GM21390 (cell line): ENCODE measurements at regions not wholly inside any gene's neighbourhood (a gene's known extent, or its start where the extent isn't known, plus 50 kb on each side); places are given as distances from the start of the nearest gene placed in this dataset.
"Not testable (repeated sequence)": the region's sequence is repeated elsewhere in the genome, so short reads cannot be mapped to it uniquely, and the experiment has no call there.

Experiments
- ATAC-seq: cut with Tn5 transposase; IDR thresholded peaks from one replicate; pipeline ENCODE4 v1.9.1; 2021; ENCODE audit not compliant: unreplicated experiment

DNA sequence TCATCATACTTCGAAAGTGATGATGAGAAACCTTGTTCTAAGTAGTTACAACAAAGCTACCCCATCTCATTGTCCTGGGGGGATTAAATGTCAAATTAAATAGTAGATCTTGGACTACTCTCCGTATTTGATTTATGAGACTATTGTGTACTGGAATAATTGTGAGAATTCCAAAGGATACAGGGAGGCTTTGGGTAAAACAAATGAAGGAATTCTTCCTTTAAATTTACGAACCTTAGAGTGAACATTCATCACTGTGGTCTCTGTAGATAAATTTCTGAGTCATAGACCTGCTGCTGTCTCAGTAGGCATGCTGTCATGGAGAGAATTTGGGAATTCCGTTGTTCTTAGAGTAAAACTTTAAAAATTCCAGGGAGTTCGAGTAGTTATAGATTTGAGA lies 836.2 kb downstream of the DNAH5 start:
- no peak for ATAC-seq

DNA sequence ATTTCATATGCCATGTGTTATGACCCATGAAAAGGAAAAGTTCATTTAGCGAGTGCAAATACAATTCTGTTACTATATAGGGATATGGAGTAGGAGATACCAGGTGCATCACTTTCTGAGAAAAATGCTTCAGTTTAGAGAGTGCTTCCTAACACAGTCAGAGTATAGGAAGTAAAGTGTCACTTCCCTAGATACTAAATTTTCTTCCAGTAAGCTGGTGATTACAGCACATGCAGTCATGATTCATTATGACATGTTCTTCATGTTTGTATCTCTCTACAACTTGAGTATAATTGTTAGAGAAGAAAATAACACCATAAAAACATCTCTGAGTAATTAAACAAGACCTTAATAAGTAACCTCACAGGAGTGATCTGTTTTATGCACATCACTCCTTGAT lies 837.0 kb downstream of the DNAH5 start:
- no peak for ATAC-seq

DNA sequence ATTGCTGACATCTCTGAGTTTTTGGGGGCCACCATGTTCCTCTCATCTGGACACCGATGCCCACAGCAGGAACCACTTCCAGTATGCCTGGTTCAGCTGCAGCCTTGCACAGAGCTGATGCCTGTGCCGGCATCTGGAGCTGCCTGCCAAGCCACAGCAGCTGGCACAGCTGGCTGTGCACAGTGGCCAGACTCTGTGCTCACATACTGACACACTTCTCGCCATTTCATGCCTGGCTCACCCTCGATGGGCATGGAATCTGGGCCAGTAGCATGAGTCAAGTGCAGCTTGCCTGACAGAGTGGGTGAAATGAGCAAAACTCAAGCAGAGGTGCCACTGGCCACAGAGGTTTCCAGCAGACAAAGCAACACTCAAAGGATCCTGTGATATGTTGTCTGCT lies 863.4 kb downstream of the DNAH5 start:
- ATAC-seq: no peak

DNA sequence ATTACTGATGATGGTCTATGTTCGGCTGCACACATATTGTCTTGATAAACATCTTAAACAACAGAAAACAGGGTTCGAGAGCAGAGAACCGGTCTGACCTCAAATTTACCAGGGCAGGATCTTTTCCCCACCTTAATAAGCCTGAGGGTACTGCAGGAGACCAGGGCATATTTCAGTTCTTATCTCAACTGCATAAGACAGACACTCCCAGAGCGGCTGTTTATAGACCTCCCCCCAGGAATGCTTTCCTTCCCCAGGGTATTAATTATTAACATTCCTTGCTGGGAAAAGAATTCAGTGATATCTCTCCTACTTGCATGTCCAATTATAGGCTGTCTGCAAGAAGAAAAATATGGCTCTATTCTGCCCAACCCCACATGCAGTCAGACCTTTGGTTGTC lies 871.6 kb downstream of the DNAH5 start:
- ATAC-seq: not testable (repeated sequence)

DNA sequence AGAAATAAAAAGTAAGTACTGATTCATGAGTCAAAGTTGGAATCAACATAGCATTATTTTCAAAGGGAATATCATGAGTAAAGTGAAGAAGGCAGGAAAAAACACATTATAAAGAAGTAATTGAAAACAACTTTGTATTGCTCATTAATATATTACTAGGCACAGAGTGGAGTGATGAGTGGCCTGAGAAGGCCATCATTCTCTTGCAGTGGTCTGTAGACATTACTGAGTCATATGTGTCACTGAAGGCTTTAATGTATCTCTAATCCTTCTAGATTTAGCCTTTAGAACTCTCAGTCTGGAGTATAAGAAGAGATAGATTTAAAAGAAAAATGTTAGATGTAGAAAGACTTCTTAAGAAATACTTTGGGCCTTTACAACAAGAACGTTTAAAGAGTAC lies 881.4 kb downstream of the DNAH5 start:
- ATAC-seq: no peak

DNA sequence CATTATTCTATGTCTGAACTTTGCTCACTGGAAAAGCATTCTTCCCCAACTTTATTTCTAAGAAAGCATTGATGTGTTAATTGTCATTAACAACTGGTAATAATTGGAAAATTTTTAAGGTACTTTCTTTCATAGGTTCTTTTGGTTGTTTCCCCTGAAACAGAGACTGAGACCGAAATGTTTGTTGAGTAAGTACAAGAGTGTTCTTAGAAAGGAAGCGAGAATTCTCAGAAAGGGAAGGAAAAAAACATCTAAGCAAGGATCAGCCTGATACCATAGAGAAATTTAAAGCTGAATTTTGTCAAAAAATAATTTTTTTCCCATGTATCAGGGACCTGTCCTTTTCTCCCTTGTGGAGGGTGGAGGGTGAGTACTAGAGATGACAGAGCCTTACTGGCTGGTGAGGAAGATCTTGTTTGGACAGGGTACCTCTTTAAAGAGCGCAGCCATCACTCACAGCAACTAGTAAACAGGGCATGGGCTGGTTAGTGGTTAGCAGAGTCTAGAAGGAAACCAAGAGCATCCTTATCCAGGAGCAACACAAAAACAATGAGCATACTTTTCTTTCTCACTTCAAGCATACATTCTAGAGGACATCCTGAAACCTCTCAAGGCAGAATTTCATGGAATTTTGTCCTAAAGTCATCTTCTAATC lies 898.5 kb downstream of the DNAH5 start:
- no peak for ATAC-seq

DNA sequence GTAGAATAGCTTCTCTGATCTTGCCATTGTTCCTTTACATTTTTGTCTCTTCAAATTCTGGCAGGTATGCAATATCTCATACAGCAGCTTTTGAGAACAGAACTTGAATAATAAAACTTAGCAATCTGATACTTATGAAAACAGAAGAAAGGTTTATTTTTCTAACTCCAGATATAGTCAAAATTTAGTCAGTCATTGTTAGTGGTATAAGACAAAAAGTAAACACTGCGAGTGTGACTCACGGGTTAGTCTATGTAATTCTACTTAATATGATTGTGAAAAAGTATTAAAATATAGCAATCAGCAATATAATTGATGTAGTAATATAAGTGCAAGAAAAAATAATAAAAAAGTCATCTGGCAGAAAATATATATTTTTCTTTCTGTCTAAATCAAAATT lies 910.4 kb downstream of the DNAH5 start:
- ATAC-seq: no peak

DNA sequence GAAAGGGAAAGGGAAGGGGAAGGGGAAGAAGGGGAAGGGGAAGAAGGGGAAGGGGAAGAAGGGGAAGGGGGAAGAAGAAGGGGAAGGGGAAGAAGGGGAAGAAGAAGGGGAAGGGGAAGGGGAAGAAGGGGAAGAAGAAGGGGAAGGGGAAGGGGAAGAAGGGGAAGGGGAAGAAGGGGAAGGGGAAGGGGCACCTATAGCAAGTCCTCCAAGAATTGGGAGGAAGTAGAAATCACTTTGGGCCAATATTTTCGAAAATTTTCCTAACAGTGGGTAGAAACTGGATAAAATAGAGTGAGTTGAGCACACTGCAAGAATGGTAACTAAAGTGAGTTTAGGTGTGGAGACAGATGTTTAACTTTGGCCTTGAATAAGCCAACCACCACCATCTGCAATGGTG lies 915.3 kb downstream of the DNAH5 start:
- no peak for ATAC-seq

DNA sequence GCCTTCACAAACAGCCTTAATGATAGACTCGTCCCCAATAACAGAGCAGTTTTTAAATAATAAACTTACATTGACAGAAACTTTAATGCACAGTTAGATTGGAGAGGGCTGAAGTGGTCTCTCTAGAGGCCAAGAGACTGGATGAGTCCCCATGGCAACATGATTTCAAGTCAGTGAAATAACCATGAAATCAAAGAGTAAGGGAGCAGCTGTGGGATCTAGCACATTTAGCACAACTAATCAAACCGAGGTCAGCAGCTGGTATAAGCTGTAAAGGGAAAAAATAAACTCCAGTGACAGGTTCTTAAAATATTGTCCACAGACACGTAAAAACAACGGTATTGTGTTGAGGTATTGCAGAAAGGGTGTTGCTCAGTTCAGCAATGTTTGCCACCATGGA lies 916.6 kb downstream of the DNAH5 start:
- no peak for ATAC-seq

DNA sequence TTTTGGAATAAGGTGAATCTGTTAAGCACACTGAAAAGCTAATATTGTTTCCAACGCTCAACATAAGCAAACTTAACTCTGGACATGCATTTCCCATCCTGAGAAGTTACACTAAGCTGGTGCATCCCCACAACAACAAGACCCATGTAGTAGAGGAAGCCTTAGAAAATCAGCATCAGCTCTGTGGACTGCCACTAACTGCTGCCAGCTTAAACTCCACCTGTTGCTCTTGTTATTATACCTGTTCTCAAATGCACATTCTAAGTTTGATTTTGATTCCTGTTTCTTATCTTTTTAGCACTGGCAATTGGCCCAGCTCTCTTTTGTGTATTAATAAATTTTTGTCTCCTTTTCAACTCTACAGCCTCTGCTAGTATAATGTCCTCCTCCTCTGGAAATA lies 924.8 kb downstream of the DNAH5 start:
- no peak for ATAC-seq

DNA sequence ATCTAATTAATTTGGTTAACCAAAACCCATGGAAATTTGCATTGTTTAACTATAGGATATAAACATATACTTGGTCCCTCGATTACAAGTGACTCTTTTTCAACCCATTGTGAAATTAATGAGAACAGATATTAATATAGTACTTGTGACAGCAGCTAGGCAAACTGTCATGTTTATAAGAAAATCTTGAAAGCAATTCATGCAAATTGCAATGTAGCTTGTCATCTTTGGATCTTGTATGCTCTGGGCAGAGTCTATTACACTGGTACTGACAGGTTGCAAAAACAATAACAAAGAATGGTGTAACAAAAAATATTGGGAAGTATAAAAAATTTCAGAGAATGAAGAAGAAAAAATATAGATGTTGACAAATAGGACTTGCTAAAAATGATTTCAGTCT lies 941.0 kb downstream of the DNAH5 start:
- no peak for ATAC-seq

DNA sequence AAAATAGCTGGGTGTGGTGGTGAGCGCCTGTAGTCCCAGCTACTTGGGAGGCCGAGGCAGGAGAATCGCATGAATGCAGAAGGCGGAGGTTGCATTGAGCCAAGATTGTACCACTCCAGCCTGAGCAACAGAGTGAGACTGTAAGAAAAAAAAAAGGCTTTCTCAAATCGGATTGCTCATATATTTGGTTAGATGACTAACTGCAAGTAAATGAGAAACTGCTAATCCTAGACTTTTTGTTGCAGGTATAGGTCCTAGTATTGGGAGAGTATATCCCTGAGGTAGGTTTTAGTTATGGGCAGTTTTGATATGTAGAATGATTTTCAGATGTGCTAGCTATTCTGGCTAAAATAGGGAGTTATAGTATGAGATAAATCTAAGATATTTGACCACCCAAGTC lies 944.8 kb downstream of the DNAH5 start:
- no peak for ATAC-seq

DNA sequence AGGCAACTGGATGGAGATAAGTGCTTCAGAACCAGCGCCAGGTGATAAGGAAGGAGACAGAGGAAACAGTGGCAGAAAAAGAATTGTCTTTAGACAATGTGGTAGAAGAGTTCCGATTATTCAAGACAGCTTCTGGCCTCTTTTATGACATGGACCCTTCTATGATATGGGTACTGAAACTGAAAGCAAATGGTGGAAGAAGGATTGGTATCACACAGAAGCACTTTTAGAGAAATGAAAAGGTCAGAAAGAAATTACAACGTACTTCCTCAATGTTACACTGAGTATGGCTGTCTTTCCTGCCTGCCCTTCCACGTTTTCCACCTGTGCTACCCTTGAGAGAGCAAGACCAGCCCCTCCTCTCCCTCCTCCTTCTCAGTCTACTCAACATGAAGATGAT lies 959.3 kb downstream of the DNAH5 start:
- ATAC-seq: no peak

DNA sequence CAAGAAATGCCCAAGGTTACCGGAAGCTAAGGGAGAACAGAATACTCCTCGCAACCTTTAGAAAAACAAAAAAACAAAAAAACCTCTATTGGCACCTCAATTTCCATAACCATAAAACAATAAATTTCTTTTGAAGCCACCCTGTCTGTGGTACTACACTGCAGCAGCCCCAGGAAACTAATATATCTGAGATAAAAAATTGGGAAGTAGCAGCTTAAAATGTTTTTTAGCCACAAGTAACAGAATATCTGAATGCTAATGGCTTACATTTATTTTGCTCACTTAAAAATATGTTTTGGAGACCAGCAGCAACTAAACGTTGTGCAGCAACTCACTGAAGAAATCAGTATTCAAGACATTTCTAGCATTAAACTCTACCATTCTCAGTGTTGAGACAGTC lies 969.6 kb downstream of the DNAH5 start:
- ATAC-seq: no peak

DNA sequence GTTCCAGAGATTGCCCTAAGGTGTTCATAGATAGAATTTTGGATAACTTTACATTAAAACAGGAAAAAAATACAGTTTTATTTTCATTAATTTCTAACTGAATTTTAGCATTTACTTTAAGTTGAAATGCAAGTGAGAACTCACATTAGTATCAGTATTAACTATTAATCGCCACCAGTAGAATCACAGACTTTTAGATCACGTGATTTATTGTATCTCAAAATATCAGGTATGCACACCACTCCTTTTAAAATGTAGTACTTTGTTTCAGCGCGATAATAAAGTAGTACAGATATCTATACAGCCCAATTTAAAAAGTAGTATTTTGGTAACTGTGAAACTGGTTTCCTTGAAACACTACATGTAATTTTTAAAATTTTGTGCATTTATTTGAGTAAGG lies 978.7 kb downstream of the DNAH5 start:
- no peak for ATAC-seq

DNA sequence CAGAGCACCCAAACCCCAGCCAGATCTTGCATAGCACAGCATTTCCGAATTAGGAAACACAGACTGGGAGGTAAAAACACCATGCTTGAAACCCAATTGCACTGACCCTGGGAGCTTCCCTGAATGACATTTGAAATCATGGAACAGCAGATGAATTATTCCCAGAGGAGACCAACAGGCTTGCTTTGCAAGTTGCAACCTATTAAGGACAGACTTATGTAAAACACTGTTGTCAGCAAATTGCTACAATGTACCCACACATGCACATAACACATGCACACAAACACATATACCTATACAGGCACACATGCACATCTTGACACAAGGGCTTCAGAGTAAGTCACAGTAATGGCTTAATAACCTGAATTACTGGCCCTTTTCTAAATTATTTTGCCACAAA lies 984.8 kb downstream of the DNAH5 start:
- no peak for ATAC-seq

DNA sequence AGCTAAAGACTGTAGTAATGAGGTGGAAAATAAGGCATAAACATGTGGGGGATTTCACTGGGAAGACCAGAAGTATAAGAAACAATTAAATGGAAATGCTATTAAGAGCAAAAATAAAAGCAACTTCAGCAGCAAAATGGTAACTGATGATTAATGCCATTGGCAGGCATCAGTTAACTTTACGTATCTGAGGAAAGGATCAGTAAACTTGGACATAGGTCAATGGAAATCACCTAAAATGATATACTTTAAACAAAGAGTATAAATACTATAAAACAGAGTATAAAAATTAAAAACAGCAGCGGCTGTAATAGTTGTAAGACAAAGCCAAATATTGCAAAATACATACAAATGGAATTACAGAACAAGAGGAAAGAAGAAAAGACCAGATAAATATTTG lies 992.1 kb downstream of the DNAH5 start:
- no peak for ATAC-seq

DNA sequence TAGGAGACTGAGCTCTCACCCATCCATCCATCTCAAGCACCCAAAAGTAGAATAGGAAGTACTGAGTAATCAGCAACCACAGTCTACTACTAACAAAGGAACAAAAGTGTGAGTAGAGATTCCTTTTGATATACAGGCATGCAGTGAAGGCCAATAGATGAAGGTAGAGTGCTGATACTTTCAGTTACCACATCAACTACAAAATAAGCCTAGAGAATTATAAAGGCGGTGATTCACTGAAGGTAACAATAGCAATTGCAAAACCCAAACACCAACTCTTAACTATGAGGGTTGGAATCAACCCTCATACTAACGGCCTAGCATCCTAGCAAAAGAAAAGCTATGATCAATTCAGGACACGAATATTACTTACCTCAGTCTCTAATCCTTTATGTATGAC lies 992.6 kb downstream of the DNAH5 start:
- no peak for ATAC-seq

DNA sequence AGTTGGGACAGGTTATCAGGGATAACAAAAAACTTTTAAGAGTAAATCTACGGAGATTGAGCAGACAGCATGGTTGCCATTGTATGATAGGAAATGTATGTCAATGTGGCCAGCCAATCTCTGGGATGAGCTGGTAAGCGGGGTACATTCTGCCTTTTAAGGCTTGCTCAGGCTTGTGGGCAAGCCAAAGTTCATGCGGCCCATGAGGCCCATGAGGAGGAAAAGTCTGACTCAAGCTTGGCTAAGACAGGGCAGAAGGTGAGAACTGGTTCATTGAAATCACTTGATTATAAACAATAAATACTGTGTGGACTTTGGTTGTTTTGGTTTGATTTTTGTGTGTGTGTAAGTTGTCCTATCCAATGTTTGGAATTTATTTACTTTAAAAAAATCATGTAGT lies 997.1 kb downstream of the DNAH5 start:
- ATAC-seq: no peak

DNA sequence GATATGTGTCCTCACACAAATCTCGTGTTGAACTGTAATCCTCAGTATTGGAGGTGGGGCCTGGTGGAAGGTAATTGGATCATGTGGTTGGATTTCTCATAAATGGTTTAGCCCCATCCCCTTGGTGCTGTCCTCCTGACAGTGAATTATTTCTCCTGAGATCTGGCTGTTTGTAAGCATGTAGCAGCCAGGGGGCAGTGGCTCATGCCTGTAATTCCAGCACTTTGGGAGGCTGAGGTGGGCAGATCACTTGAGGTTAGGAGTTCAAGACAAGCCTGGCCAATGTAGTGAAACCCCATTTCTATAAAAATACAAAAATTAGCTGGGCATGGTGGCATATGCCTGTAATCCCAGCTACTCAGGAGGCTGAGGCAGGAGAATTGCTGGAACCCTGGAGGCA lies 999.0 kb downstream of the DNAH5 start:
- not testable (repeated sequence) for ATAC-seq

DNA sequence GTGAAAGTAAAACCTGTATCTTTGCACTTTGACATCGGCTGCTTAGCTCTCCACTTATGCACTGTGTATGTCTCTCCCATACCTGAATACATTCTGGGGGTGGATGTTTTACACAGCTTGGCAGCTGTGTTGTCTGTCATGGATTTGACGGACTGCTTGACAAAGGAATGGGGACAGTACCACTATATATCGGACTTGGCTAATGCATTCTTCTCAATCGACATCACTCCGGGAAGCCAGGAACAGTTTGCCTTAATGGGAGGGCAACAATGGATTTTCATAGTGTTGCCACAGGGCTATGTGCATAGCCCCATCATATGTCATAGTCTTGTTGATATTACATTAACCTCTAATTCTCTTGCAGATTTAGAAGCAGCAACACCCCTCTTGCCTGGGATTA lies 1008.3 kb downstream of the DNAH5 start:
- no peak for ATAC-seq

DNA sequence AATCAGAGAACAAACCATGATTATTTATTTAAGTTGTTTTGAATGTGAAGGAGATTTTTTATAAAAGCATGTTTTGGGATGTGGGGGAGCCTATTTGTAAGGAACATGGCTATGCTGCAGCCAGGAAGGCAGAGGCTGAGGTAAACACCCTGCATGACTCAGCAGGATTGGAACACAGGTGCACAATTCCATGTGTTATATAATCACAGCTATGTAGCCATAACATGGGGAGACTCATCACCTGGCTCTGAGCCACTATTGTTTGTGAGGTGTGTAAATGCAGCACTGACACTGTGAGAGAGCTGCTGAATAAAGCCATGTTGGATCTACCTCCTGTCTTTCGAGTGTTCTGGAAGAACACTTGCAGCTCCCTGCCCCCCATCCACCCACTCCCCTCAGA lies 1009.8 kb downstream of the DNAH5 start:
- no peak for ATAC-seq

DNA sequence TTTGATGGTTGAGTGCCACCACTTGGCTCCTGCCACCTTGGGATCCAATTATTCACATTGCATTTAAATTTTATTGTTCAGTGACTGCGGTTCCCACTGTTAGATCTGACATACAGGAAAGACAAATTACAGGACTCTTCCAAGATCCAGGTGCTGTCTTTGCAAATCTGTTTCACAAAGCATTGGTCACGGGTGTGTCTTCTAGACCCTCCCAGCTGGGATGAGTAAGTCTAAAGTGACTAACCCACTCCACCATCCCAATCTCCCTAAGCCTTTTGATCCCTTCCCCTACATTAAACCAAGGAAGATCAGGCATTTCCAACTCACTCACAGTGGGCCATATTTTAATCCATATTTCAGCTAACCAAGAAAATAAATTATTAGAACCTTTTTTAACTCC lies 1016.3 kb upstream of the CTNND2 start:
- ATAC-seq: no peak

DNA sequence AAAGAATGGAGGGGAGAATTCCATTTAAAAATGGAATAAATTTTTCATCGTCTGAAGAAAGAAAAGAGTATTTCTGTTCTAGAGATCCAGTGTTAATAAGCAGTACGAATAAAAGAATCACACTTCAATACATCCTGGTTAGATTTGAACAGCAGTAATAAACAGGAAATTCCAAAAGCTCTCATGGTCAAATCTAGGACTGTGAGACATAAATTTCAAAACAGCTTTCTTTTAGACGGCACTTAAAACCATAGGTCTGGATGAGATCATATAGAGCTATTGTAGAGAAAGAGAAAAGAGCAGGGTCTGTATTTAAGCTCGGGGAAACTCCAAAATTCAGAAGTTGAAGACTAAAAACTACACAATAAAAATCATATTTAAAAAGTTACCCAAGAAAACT lies 1006.9 kb upstream of the CTNND2 start:
- ATAC-seq: no peak
